AG04450 (cell line): ENCODE measurements at regions not wholly inside any gene's neighbourhood (a gene's known extent, or its start where the extent isn't known, plus 50 kb on each side); places are given as distances from the start of the nearest gene placed in this dataset.

Experiments used
- CTCF ChIA-PET: fragments of 300-600, 350-600 bp; formaldehyde crosslinking; extraction: SDS; loops from one replicate; lab custom pipeline; 2022; ENCODE audit warnings: antibody characterized with exemption, inconsistent platforms; lab: Charles Lee
- POLR2A ChIA-PET: fragments of 350-600 bp; formaldehyde crosslinking; extraction: SDS; loops from one replicate; lab custom pipeline; 2021; ENCODE audit warnings: antibody characterized with exemption, inconsistent platforms; lab: Yijun Ruan, JAX
- DNase-seq: peaks from one replicate; pipeline ENCODE4 v3.0.0-alpha.2; 2011; ENCODE audit warnings: low read depth, low spot score
- H3K27ac ChIP-seq: one replicate; pipeline ENCODE4 v1.5.1; 2012; ENCODE audit warnings: low read depth, low read length, control low read depth
- H3K27me3 ChIP-seq: one replicate; pipeline ENCODE4 v1.6.0; 2012; ENCODE audit warnings: low read length; ENCODE audit not compliant: control insufficient read depth, insufficient read depth
- H3K4me3 ChIP-seq: 2 replicates; pipeline ENCODE4 v1.5.1; 2011; ENCODE audit warnings: mild to moderate bottlenecking, low read depth, low read length, control low read depth
- H3K9me3 ChIP-seq: 2 replicates; pipeline ENCODE4 v1.5.1; 2012; ENCODE audit warnings: low read length; ENCODE audit not compliant: control insufficient read depth, insufficient read depth
- CTCF ChIP-seq: IDR thresholded peaks from 2 replicates; pipeline ENCODE4 v1.5.1; 2011; ENCODE audit warnings: low read depth, low read length, control low read depth, inconsistent platforms

DNA sequence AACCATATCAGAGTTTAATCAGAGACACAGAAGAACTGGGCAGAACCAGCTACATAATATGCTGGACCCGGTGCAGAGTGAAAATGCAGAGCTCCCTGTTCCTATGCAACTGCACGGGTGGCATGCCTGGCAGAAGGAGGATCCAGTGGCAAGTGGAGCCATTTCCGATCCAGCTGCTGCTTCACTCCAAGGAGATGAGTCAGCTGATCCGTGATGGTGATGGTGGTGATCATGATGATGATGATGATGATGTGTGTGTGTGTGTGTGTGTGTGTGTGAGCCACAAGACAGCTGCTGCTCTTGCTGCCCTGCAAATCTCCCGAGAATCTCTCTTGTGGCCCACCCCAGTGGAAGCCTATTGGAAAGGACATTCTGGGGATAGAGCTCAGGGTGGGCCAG is 133.0 kb downstream of the URB2 start:
- Histone ChIP-seq H3K27me3 (no peaks in the 10 kb centered on the region), H3K27ac (no peak overlapping the region), H3K9me3 (no peaks in the 10 kb centered on the region), H3K4me3 (no peak overlapping the region)
- ChIA-PET POLR2A (no interaction called here), CTCF (interaction anchor here (0.8 kb wide), 1 partner anchor 44 kb away, joined by 3 read pairs; no protein-coding TSS in a partner anchor)
- no peak for TF ChIP-seq CTCF
- DNase-seq = no peak

DNA sequence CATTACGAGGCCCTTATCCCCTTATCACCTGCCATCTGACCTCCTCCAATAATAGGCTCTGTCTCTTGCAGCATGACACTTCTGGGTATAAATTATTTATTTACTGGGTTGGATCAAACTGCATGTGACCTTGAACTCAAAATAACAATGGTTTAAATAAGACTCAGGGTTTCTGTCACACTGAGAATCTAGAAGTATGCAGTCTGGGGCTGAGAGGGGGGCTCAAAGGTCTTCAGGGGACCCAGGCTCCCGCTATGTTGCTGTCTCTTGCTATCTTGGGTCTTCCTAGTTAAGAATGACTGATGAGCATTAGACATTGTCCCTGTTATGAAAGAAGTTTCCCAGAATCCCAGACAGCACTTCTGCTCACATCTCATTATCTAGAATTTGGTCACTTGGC is 133.5 kb downstream of the URB2 start:
- Histone ChIP-seq H3K27ac (no peak overlapping the region), H3K9me3 (no peaks in the 10 kb centered on the region), H3K27me3 (no peaks in the 10 kb centered on the region), H3K4me3 (no peak overlapping the region)
- DNase-seq = no peak
- POLR2A ChIA-PET = no interaction called here
- CTCF ChIA-PET = no interaction called here
- TF ChIP-seq CTCF = no peak

- Histone ChIP-seq H3K27me3 (no peaks in the 10 kb centered on the region), H3K4me3 (no peak overlapping the region), H3K9me3 (no peaks in the 10 kb centered on the region), H3K27ac (no peak overlapping the region)
- POLR2A ChIA-PET = no interaction called here
- no peak for DNase-seq
- no peak for TF ChIP-seq CTCF
- CTCF ChIA-PET = no interaction called here
Observed at GRCh38 chr1:229760478-229760996, 134.5 kb downstream of the URB2 start.

- Histone ChIP-seq H3K27me3 (no peaks in the 10 kb centered on the region), H3K9me3 (no peaks in the 10 kb centered on the region), H3K4me3 (no peak overlapping the region), H3K27ac (no peak overlapping the region)
- CTCF ChIA-PET = no interaction called here
- DNase-seq = no peak
- TF ChIP-seq CTCF = no peak
- POLR2A ChIA-PET = no interaction called here
Observed at GRCh38 chr1:229762891-229763290, 136.8 kb downstream of the URB2 start.

GRCh38 chr1:229768232-229768631 is 142.2 kb downstream of the URB2 start:
- Histone ChIP-seq H3K9me3 (no peaks in the 10 kb centered on the region), H3K4me3 (no peak overlapping the region), H3K27me3 (no peaks in the 10 kb centered on the region), H3K27ac (no peak overlapping the region)
- TF ChIP-seq CTCF = no peak
- ChIA-PET CTCF (no interaction called here), POLR2A (no interaction called here)
- no peak for DNase-seq
